ENCODE measurements at regions not wholly inside any gene's neighbourhood (a gene's known extent, or its start where the extent isn't known, plus 50 kb on each side); places are given as distances from the start of the nearest gene placed in this dataset.

- Mint-ChIP-seq H3K27ac (no peak overlapping the region), H3K9me3 (peaks cover 0 to 18% (median 2%) of the 10 kb centered on the region in 6 donors)
Observed at GRCh38 chr9:105828171-105828570, 133.8 kb downstream of the TMEM38B start.

GRCh38 chr9:105828596-105829213, 134.4 kb downstream of the TMEM38B start:
- Mint-ChIP-seq H3K4me1 (no peaks in the 10 kb centered on the region), H3K9me3 (peaks cover 0 to 13% (median 1%) of the 10 kb centered on the region in 6 donors), H3K4me3 (no peak overlapping the region), H3K27me3 (ENCODE audit: low read depth in 3 of 3) (peaks cover 0 to 5% (median 1%) of the 10 kb centered on the region in 3 donors), H3K27ac (no peak overlapping the region), H3K36me3 (no peaks in the 10 kb centered on the region)
- DNase-seq: no peak

More at GRCh38 chr9:105828171-105828570, 133.8 kb downstream of the TMEM38B start:
- Mint-ChIP-seq H3K4me3 (no peak overlapping the region), H3K36me3 (peaks cover 0 to 3% (median 0%) of the 10 kb centered on the region in 3 donors), H3K27me3 (ENCODE audit: low read depth in 3 of 3) (peaks cover 0 to 7% (median 1%) of the 10 kb centered on the region in 3 donors), H3K4me1 (no peaks in the 10 kb centered on the region)
- no peak for DNase-seq

GRCh38 chr9:105830461-105830860, 136.1 kb downstream of the TMEM38B start:
- H3K36me3 Mint-ChIP-seq: no peaks in the 10 kb centered on the region
- no peak overlapping the region for H3K27ac Mint-ChIP-seq
- H3K9me3 Mint-ChIP-seq: peaks cover 0 to 5% (median 0%) of the 10 kb centered on the region in 6 donors
- no peak overlapping the region for H3K4me3 Mint-ChIP-seq
- peaks cover 1 to 5% (median 1%) of the 10 kb centered on the region in 3 donors for H3K27me3 Mint-ChIP-seq (ENCODE audit: low read depth in 3 of 3)
- no peaks in the 10 kb centered on the region for H3K4me1 Mint-ChIP-seq
- no peak for DNase-seq

- Mint-ChIP-seq H3K36me3 (no peaks in the 10 kb centered on the region), H3K27me3 (ENCODE audit: low read depth in 3 of 3) (peaks cover 0 to 2% (median 1%) of the 10 kb centered on the region in 3 donors)
Observed at GRCh38 chr9:105832096-105832710, 137.9 kb downstream of the TMEM38B start.

GRCh38 chr9:105833271-105833975, 139.1 kb downstream of the TMEM38B start:
- Mint-ChIP-seq H3K4me3 (no peak overlapping the region), H3K9me3 (no peaks in the 10 kb centered on the region), H3K4me1 (peaks cover 0 to 2% of the 10 kb centered on the region in 2 donors)

More at GRCh38 chr9:105832096-105832710, 137.9 kb downstream of the TMEM38B start:
- Mint-ChIP-seq H3K9me3 (no peaks in the 10 kb centered on the region), H3K4me1 (no peaks in the 10 kb centered on the region), H3K27ac (no peak overlapping the region), H3K4me3 (no peak overlapping the region)
- DNase-seq: no peak

GRCh38 chr9:105834404-105834803, 140.1 kb downstream of the TMEM38B start:
- Mint-ChIP-seq H3K27ac (no peak overlapping the region), H3K9me3 (no peaks in the 10 kb centered on the region), H3K27me3 (ENCODE audit: low read depth in 3 of 3) (peaks cover 0 to 2% (median 1%) of the 10 kb centered on the region in 3 donors), H3K36me3 (peaks cover 0 to 3% (median 0%) of the 10 kb centered on the region in 3 donors), H3K4me3 (no peak overlapping the region), H3K4me1 (peaks cover 4 to 11% of the 10 kb centered on the region in 2 donors)
- no peak for DNase-seq

More at GRCh38 chr9:105833271-105833975, 139.1 kb downstream of the TMEM38B start:
- no peak for DNase-seq
- Mint-ChIP-seq H3K27me3 (ENCODE audit: low read depth in 3 of 3) (peaks cover 0 to 2% (median 1%) of the 10 kb centered on the region in 3 donors), H3K27ac (no peak overlapping the region), H3K36me3 (no peaks in the 10 kb centered on the region)

GRCh38 chr9:105835721-105836120, 141.4 kb downstream of the TMEM38B start:
- no peak for DNase-seq
- H3K9me3 Mint-ChIP-seq: no peaks in the 10 kb centered on the region
- no peak overlapping the region for H3K4me3 Mint-ChIP-seq
- H3K27ac Mint-ChIP-seq: no peak overlapping the region
- H3K27me3 Mint-ChIP-seq (ENCODE audit: low read depth in 3 of 3): peaks cover 0 to 7% (median 3%) of the 10 kb centered on the region in 3 donors
- peaks cover 0 to 3% (median 0%) of the 10 kb centered on the region in 3 donors for H3K36me3 Mint-ChIP-seq
- H3K4me1 Mint-ChIP-seq: peaks cover 7 to 19% of the 10 kb centered on the region in 2 donors

GRCh38 chr9:105836936-105837660, 142.8 kb downstream of the TMEM38B start:
- no peaks in the 10 kb centered on the region for H3K9me3 Mint-ChIP-seq
- peaks cover 19 to 33% of the 10 kb centered on the region in 2 donors for H3K4me1 Mint-ChIP-seq
- no peak for DNase-seq
- no peak overlapping the region for H3K27ac Mint-ChIP-seq
- no peak overlapping the region for H3K4me3 Mint-ChIP-seq
- H3K27me3 Mint-ChIP-seq (ENCODE audit: low read depth in 3 of 3): peaks cover 0 to 7% (median 3%) of the 10 kb centered on the region in 3 donors
- peaks cover 0 to 3% (median 3%) of the 10 kb centered on the region in 3 donors for H3K36me3 Mint-ChIP-seq

- Mint-ChIP-seq H3K4me1 (peaks cover 19 to 36% of the 10 kb centered on the region in 2 donors), H3K9me3 (no peaks in the 10 kb centered on the region), H3K27me3 (ENCODE audit: low read depth in 3 of 3) (peaks cover 0 to 7% (median 3%) of the 10 kb centered on the region in 3 donors), H3K4me3 (peak overlapping the region in 4 of 5 donors; percentile 5 to 63 (median 30)), H3K27ac (peak overlapping the region in 1 of 6 donors; percentile 4), H3K36me3 (peaks cover 0 to 3% (median 3%) of the 10 kb centered on the region in 3 donors)
- peak; percentile 12 to 35 (median 30) for DNase-seq
Observed at GRCh38 chr9:105841562-105841961, 147.2 kb downstream of the TMEM38B start.

GRCh38 chr9:105842023-105842644, 147.8 kb downstream of the TMEM38B start:
- peak in 1 of 3 donors; percentile 21 for DNase-seq
- peaks cover 0 to 3% (median 3%) of the 10 kb centered on the region in 3 donors for H3K36me3 Mint-ChIP-seq
- H3K27ac Mint-ChIP-seq: no peak overlapping the region
- H3K27me3 Mint-ChIP-seq (ENCODE audit: low read depth in 3 of 3): peaks cover 0 to 5% (median 3%) of the 10 kb centered on the region in 3 donors
- peak overlapping the region in 1 of 5 donors; percentile 63 for H3K4me3 Mint-ChIP-seq
- no peaks in the 10 kb centered on the region for H3K9me3 Mint-ChIP-seq
- H3K4me1 Mint-ChIP-seq: peaks cover 19 to 36% of the 10 kb centered on the region in 2 donors

- H3K4me1 Mint-ChIP-seq: peaks cover 2 to 6% of the 10 kb centered on the region in 2 donors
Observed at GRCh38 chr9:105846825-105847224, 152.5 kb downstream of the TMEM38B start.

GRCh38 chr9:105850852-105851500, 156.6 kb downstream of the TMEM38B start:
- no peak for DNase-seq
- H3K27ac Mint-ChIP-seq: no peak overlapping the region
- no peaks in the 10 kb centered on the region for H3K36me3 Mint-ChIP-seq
- no peaks in the 10 kb centered on the region for H3K4me1 Mint-ChIP-seq
- H3K4me3 Mint-ChIP-seq: no peak overlapping the region
- no peaks in the 10 kb centered on the region for H3K27me3 Mint-ChIP-seq (ENCODE audit: low read depth in 3 of 3)
- H3K9me3 Mint-ChIP-seq: no peaks in the 10 kb centered on the region

More at GRCh38 chr9:105846825-105847224, 152.5 kb downstream of the TMEM38B start:
- peaks cover 0 to 1% (median 0%) of the 10 kb centered on the region in 3 donors for H3K27me3 Mint-ChIP-seq (ENCODE audit: low read depth in 3 of 3)
- no peak overlapping the region for H3K27ac Mint-ChIP-seq
- no peaks in the 10 kb centered on the region for H3K36me3 Mint-ChIP-seq
- H3K4me3 Mint-ChIP-seq: no peak overlapping the region
- DNase-seq: no peak
- H3K9me3 Mint-ChIP-seq: no peaks in the 10 kb centered on the region

All from immature natural killer cell (primary cell).